Cardiac fibroblast (primary cell): ENCODE measurements at regions not wholly inside any gene's neighbourhood (a gene's known extent, or its start where the extent isn't known, plus 50 kb on each side); places are given as distances from the start of the nearest gene placed in this dataset.
A peak's percentile ranks its signal among the peaks of the same experiment; 100 is the strongest.

Source experiments
- DNase-seq, 2 donors: peaks; one replicate each; pipeline versions ENCODE4 v3.0.0 to v3.0.0-alpha.2; 2010; ENCODE audit warnings: low read depth in 2 of 2
- H3K4me3 ChIP-seq, 2 donors: replicated peaks in 1 of 2; 1 replicate in 1 of 2; 2 replicates in 1 of 2; pipeline ENCODE4 v1.5.1; 2011; ENCODE audit warnings: low read depth in 2 of 2, low read length in 2 of 2, mild to moderate bottlenecking in 2 of 2, moderate library complexity in 1 of 2
- CTCF ChIP-seq: IDR thresholded peaks from one replicate; pipeline ENCODE4 v1.5.1; 2011; ENCODE audit warnings: low read depth, mild to moderate bottlenecking, low read length, inconsistent platforms

DNA sequence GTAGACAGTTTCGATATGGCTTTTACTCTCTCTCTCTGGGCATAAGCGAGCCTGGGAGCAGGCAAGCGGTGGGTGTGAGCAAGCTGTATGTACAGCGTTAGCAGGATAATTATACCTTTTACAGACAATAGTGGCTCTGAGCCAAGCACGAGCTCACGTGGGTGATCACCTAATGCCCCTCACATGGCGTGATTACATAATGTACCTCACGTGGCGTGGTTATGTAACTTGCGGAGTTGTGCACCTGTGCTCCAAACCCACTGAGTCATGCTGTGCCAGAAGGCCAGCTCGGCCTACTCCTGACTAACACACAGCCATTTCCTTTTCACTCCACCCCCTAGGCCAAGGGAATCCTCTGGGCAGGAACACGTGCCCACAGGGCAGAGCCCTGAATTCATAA is 797.2 kb downstream of the EFNA5 start:
- TF ChIP-seq CTCF = no peak
- no peak overlapping the region for H3K4me3 ChIP-seq
- peak in 1 of 2 donors; percentile 13 for DNase-seq

DNA sequence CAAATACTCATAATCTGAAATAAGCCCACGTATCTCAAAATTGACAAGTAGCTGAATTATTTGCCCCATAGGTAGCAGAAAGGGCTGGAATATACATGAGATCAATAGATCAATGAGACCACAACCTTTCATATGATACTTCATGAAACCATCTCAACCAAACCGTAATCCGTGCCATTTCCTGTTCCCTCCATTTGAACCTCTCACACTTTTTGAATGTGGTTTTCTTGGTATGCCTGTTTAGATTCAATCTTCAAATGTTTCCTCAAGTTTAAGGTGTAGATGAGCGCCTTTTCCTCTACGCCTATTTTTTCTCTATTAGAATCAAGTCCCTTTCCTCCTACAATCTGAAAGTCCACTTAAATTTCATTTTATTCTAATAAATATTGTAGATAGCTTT is 805.5 kb downstream of the EFNA5 start:
- no peak for DNase-seq
- no peak for TF ChIP-seq CTCF

GRCh38 chr5:106862450-106863193 is 808.1 kb downstream of the EFNA5 start:
- DNase-seq = peak; percentile 8 to 26
- no peak overlapping the region for H3K4me3 ChIP-seq
- TF ChIP-seq CTCF = no peak

More for the DNA sequence above, 805.5 kb downstream of the EFNA5 start:
- H3K4me3 ChIP-seq = no peak overlapping the region

DNA sequence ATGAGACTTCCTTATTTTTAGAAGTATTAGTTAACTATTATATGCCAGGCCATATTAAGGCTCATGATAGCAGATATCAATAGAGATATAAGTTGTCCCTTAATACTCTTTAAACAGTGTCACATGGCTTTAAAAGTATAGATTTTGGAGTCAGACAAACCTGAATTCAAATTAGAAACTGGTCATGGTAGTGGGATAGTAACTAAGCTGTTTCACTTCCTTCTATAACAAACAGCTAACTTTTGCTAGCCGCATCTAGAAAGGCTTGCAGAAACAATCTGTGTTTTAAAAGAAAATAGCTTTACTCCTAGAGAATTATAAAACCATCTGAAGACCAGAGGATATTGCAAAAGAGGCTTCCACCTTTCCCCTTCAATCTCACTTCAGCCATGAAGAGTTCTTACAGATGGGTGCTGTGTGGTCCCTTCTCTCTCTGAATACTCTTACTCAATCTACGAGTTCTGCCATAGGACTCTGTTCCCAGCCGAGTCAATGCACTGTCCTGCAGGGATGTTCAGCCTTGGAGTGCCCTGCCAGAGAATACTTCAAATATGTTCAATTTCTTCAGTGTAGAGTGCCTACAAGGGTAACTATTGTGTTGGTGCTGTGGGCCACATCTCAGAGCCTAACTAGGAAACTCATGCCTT is 810.2 kb downstream of the EFNA5 start:
- TF ChIP-seq CTCF = no peak
- H3K4me3 ChIP-seq = no peak overlapping the region
- DNase-seq = no peak

- no peak overlapping the region for H3K4me3 ChIP-seq
- TF ChIP-seq CTCF = no peak
- no peak for DNase-seq
These were observed 812.1 kb downstream of the EFNA5 start for GRCh38 chr5:106858616-106859015.

DNA sequence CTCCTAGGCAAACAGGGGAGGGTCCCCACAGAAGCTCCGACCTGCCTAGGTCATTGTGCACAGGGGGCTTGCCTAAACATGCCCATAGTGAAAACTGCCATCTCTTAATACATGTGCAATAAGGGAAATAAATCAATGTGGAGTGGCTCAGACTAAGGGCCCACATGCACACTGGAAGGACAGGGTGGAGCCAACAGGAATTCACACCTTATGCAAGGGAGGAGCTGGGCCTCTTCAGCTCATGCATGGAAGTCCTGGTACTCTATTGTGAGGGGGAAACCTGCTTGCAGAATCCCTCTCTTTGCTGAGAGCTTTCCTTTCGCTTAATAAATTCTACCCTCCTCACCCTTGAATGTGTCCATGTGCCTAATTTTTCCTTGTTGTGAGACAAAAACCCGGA is 815.8 kb downstream of the EFNA5 start:
- no peak for DNase-seq
- no peak for TF ChIP-seq CTCF

More for the DNA sequence above, 815.8 kb downstream of the EFNA5 start:
- H3K4me3 ChIP-seq = no peak overlapping the region
